PC-9 (cell line): ENCODE measurements at regions not wholly inside any gene's neighbourhood (a gene's known extent, or its start where the extent isn't known, plus 50 kb on each side); places are given as distances from the start of the nearest gene placed in this dataset.
"Not testable (repeated sequence)": the region's sequence is repeated elsewhere in the genome, so short reads cannot be mapped to it uniquely, and the experiment has no call there.

Experiments used
- EZH2 ChIP-seq: fragments of 200-600 bp; sonication (generic); IDR thresholded peaks from 2 replicates; pipeline ENCODE4 v1.8.0; 2017; ENCODE audit warnings: antibody characterized with exemption, low read depth
- TF ChIP-seq, protein P1 (sequence below): fragments of 200-600 bp; sonication (generic); conservative IDR thresholded peaks from 2 replicates; pipeline ENCODE4 v1.6.1; 2017; ENCODE audit warnings: mixed run types, antibody characterized with exemption, mild to moderate bottlenecking, moderate library complexity

DNA sequence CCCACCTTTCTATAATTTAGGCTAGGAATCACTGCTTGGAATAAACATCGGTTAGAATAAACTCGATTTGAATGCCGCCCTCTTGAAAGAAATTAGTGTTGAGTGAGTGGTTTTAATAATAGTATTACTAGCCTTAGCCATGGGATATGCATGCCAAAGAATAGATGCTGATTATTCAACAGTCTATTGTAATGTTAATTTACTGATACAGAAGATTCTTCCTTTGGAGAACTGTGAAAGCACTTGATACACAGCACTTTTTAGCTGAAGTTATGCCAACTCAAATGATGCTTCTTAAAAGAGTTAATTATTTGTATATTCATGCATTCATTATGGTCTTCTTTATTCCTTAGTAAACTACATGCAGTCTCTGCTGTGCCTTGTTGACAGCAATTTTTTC, 73.8 kb upstream of the FABP2 start:
- TF ChIP-seq, protein P1, sequence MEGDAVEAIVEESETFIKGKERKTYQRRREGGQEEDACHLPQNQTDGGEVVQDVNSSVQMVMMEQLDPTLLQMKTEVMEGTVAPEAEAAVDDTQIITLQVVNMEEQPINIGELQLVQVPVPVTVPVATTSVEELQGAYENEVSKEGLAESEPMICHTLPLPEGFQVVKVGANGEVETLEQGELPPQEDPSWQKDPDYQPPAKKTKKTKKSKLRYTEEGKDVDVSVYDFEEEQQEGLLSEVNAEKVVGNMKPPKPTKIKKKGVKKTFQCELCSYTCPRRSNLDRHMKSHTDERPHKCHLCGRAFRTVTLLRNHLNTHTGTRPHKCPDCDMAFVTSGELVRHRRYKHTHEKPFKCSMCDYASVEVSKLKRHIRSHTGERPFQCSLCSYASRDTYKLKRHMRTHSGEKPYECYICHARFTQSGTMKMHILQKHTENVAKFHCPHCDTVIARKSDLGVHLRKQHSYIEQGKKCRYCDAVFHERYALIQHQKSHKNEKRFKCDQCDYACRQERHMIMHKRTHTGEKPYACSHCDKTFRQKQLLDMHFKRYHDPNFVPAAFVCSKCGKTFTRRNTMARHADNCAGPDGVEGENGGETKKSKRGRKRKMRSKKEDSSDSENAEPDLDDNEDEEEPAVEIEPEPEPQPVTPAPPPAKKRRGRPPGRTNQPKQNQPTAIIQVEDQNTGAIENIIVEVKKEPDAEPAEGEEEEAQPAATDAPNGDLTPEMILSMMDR: not testable (repeated sequence)
- TF ChIP-seq EZH2: not testable (repeated sequence)
